Stimulated activated effector memory CD8-positive, alpha-beta T cell treated with anti-CD3 and anti-CD28 coated beads, Interleukin-12 subunit alpha, Interleukin-12 subunit beta, amount 100 ng/mL, for 72 hours (primary cell): ENCODE measurements at regions not wholly inside any gene's neighbourhood (a gene's known extent, or its start where the extent isn't known, plus 50 kb on each side); places are given as distances from the start of the nearest gene placed in this dataset.

Experiments used
- ATAC-seq: fragments of 150-1000 bp; cut with Tn5 transposase; 2 replicates; pipeline ENCODE4 v1.10.0; 2021
- DNase-seq, 2 donors: peaks; one replicate each; pipeline ENCODE4 v3.0.0; 2021 to 2022; ENCODE audit warnings: low spot score in 2 of 2
- H3K27ac Mint-ChIP-seq: one replicate; pipeline ENCODE4 v1.8.0; 2022; ENCODE audit warnings: mild to moderate bottlenecking, mixed read lengths
- H3K36me3 Mint-ChIP-seq: one replicate; pipeline ENCODE4 v1.8.0; 2022; ENCODE audit warnings: mild to moderate bottlenecking, mixed read lengths
- H3K4me1 Mint-ChIP-seq: one replicate; pipeline ENCODE4 v1.8.0; 2022; ENCODE audit warnings: mixed read lengths
- H3K4me3 Mint-ChIP-seq: one replicate; pipeline ENCODE4 v1.8.0; 2022; ENCODE audit warnings: mild to moderate bottlenecking, mixed read lengths
- H3K9me3 Mint-ChIP-seq: one replicate; pipeline ENCODE4 v1.8.0; 2022; ENCODE audit warnings: mixed read lengths

GRCh38 chr6:84445068-84445467 is 217.6 kb upstream of the CEP162 start:
- no peaks in the 10 kb centered on the region for H3K4me1 Mint-ChIP-seq
- no peak overlapping the region for H3K27ac Mint-ChIP-seq
- H3K4me3 Mint-ChIP-seq = no peak overlapping the region
- ATAC-seq = no peak
- no peaks in the 10 kb centered on the region for H3K36me3 Mint-ChIP-seq
- H3K9me3 Mint-ChIP-seq = peaks cover 2% of the 10 kb centered on the region
- DNase-seq = no peak

- no peak overlapping the region for H3K4me3 Mint-ChIP-seq
- peaks cover 2% of the 10 kb centered on the region for H3K9me3 Mint-ChIP-seq
- DNase-seq (no peak), ATAC-seq (no peak)
- no peaks in the 10 kb centered on the region for H3K36me3 Mint-ChIP-seq
- no peaks in the 10 kb centered on the region for H3K4me1 Mint-ChIP-seq
- H3K27ac Mint-ChIP-seq = no peak overlapping the region
Observed at GRCh38 chr6:84442208-84442607, 214.8 kb upstream of the CEP162 start.

GRCh38 chr6:84441456-84441855 is 214.0 kb upstream of the CEP162 start:
- no peaks in the 10 kb centered on the region for H3K4me1 Mint-ChIP-seq
- no peak overlapping the region for H3K27ac Mint-ChIP-seq
- no peak for ATAC-seq
- H3K4me3 Mint-ChIP-seq = no peak overlapping the region
- H3K9me3 Mint-ChIP-seq = peaks cover 2% of the 10 kb centered on the region
- no peaks in the 10 kb centered on the region for H3K36me3 Mint-ChIP-seq
- no peak for DNase-seq

- no peak for ATAC-seq
- Mint-ChIP-seq H3K4me1 (no peaks in the 10 kb centered on the region), H3K4me3 (no peak overlapping the region), H3K9me3 (no peaks in the 10 kb centered on the region), H3K27ac (no peak overlapping the region), H3K36me3 (no peaks in the 10 kb centered on the region)
- no peak for DNase-seq
Observed at GRCh38 chr6:84434550-84434949, 207.1 kb upstream of the CEP162 start.

GRCh38 chr6:84432619-84433018 is 205.2 kb upstream of the CEP162 start:
- no peaks in the 10 kb centered on the region for H3K36me3 Mint-ChIP-seq
- ATAC-seq = no peak
- no peak overlapping the region for H3K4me3 Mint-ChIP-seq
- no peak for DNase-seq
- H3K27ac Mint-ChIP-seq = no peak overlapping the region
- no peaks in the 10 kb centered on the region for H3K4me1 Mint-ChIP-seq
- no peaks in the 10 kb centered on the region for H3K9me3 Mint-ChIP-seq

- ATAC-seq = no peak
- no peaks in the 10 kb centered on the region for H3K36me3 Mint-ChIP-seq
- no peaks in the 10 kb centered on the region for H3K4me1 Mint-ChIP-seq
- DNase-seq = no peak
- H3K9me3 Mint-ChIP-seq = no peaks in the 10 kb centered on the region
- no peak overlapping the region for H3K27ac Mint-ChIP-seq
- H3K4me3 Mint-ChIP-seq = no peak overlapping the region
Observed at GRCh38 chr6:84428300-84428907, 201.0 kb upstream of the CEP162 start.

- Mint-ChIP-seq H3K4me3 (no peak overlapping the region), H3K27ac (no peak overlapping the region), H3K9me3 (no peaks in the 10 kb centered on the region), H3K36me3 (no peaks in the 10 kb centered on the region), H3K4me1 (no peaks in the 10 kb centered on the region)
- DNase-seq (no peak), ATAC-seq (no peak)
Observed at GRCh38 chr6:84425971-84426705, 198.7 kb upstream of the CEP162 start.

- no peak for DNase-seq
- Mint-ChIP-seq H3K27ac (no peak overlapping the region), H3K4me3 (no peak overlapping the region), H3K4me1 (no peaks in the 10 kb centered on the region), H3K36me3 (no peaks in the 10 kb centered on the region), H3K9me3 (no peaks in the 10 kb centered on the region)
- ATAC-seq = no peak
Observed at GRCh38 chr6:84424956-84425355, 197.5 kb upstream of the CEP162 start.

- no peaks in the 10 kb centered on the region for H3K36me3 Mint-ChIP-seq
- no peaks in the 10 kb centered on the region for H3K4me1 Mint-ChIP-seq
- no peak for ATAC-seq
- H3K27ac Mint-ChIP-seq = no peak overlapping the region
- peaks cover 4% of the 10 kb centered on the region for H3K9me3 Mint-ChIP-seq
- no peak overlapping the region for H3K4me3 Mint-ChIP-seq
- DNase-seq = no peak
Observed at GRCh38 chr6:84422380-84422968, 195.0 kb upstream of the CEP162 start.

GRCh38 chr6:84421031-84421430 is 193.6 kb upstream of the CEP162 start:
- Mint-ChIP-seq H3K4me1 (no peaks in the 10 kb centered on the region), H3K36me3 (no peaks in the 10 kb centered on the region), H3K27ac (no peak overlapping the region), H3K9me3 (peaks cover 4% of the 10 kb centered on the region), H3K4me3 (no peak overlapping the region)
- ATAC-seq = no peak
- DNase-seq = no peak

GRCh38 chr6:84417260-84417659 is 189.8 kb upstream of the CEP162 start:
- H3K4me3 Mint-ChIP-seq = no peak overlapping the region
- H3K27ac Mint-ChIP-seq = no peak overlapping the region
- DNase-seq (no peak), ATAC-seq (no peak)
- H3K4me1 Mint-ChIP-seq = no peaks in the 10 kb centered on the region
- peaks cover 4% of the 10 kb centered on the region for H3K9me3 Mint-ChIP-seq
- H3K36me3 Mint-ChIP-seq = no peaks in the 10 kb centered on the region

- DNase-seq = no peak
- no peaks in the 10 kb centered on the region for H3K36me3 Mint-ChIP-seq
- H3K4me1 Mint-ChIP-seq = no peaks in the 10 kb centered on the region
- H3K9me3 Mint-ChIP-seq = peaks cover 4% of the 10 kb centered on the region
- H3K27ac Mint-ChIP-seq = no peak overlapping the region
- ATAC-seq = no peak
- no peak overlapping the region for H3K4me3 Mint-ChIP-seq
Observed at GRCh38 chr6:84416043-84416657, 188.7 kb upstream of the CEP162 start.

- H3K4me3 Mint-ChIP-seq = no peak overlapping the region
- ATAC-seq (no peak), DNase-seq (no peak)
- H3K36me3 Mint-ChIP-seq = no peaks in the 10 kb centered on the region
- H3K9me3 Mint-ChIP-seq = peaks cover 4% of the 10 kb centered on the region
- no peaks in the 10 kb centered on the region for H3K4me1 Mint-ChIP-seq
- no peak overlapping the region for H3K27ac Mint-ChIP-seq
Observed at GRCh38 chr6:84415517-84415916, 188.1 kb upstream of the CEP162 start.

- DNase-seq (no peak), ATAC-seq (no peak)
- no peak overlapping the region for H3K4me3 Mint-ChIP-seq
- H3K4me1 Mint-ChIP-seq = no peaks in the 10 kb centered on the region
- H3K27ac Mint-ChIP-seq = no peak overlapping the region
- no peaks in the 10 kb centered on the region for H3K36me3 Mint-ChIP-seq
- peaks cover 4% of the 10 kb centered on the region for H3K9me3 Mint-ChIP-seq
Observed at GRCh38 chr6:84415068-84415467, 187.6 kb upstream of the CEP162 start.

GRCh38 chr6:84414531-84414930 is 187.1 kb upstream of the CEP162 start:
- ATAC-seq (no peak), DNase-seq (no peak)
- Mint-ChIP-seq H3K4me1 (no peaks in the 10 kb centered on the region), H3K9me3 (peaks cover 4% of the 10 kb centered on the region), H3K27ac (no peak overlapping the region), H3K36me3 (no peaks in the 10 kb centered on the region), H3K4me3 (no peak overlapping the region)
